ENCODE measurements at regions not wholly inside any gene's neighbourhood (a gene's known extent, or its start where the extent isn't known, plus 50 kb on each side); places are given as distances from the start of the nearest gene placed in this dataset.

- H3K9me3 Mint-ChIP-seq: peaks cover 5% of the 10 kb centered on the region
- no peak for TF ChIP-seq CTCF (IDR thresholded peaks at IDR 0.05)
- no peaks in the 10 kb centered on the region for H3K36me3 Mint-ChIP-seq (ENCODE audit: low read depth)
- no peaks in the 10 kb centered on the region for H3K4me1 Mint-ChIP-seq
- no peak overlapping the region for H3K4me3 Mint-ChIP-seq
- ChIA-PET CTCF (no interaction called here), POLR2A (no interaction called here)
- ATAC-seq (ENCODE audit: low read depth): no peak
- no peak overlapping the region for H3K27ac Mint-ChIP-seq
- intact Hi-C loops (cut with micrococcal nuclease): no loop called here
- no peaks in the 10 kb centered on the region for H3K27me3 Mint-ChIP-seq
- no peak for DNase-seq
These were observed 270.6 kb downstream of the KLF5 start for GRCh38 chr13:73329355-73329754.

GRCh38 chr13:73327579-73327978 is 268.8 kb downstream of the KLF5 start:
- Mint-ChIP-seq H3K27ac (no peak overlapping the region), H3K4me1 (no peaks in the 10 kb centered on the region), H3K9me3 (peaks cover 5% of the 10 kb centered on the region), H3K27me3 (no peaks in the 10 kb centered on the region), H3K36me3 (ENCODE audit: low read depth) (no peaks in the 10 kb centered on the region), H3K4me3 (no peak overlapping the region)
- TF ChIP-seq CTCF (IDR thresholded peaks at IDR 0.05): no peak
- ATAC-seq (ENCODE audit: low read depth) (no peak), DNase-seq (no peak)
- POLR2A ChIA-PET: no interaction called here
- intact Hi-C loops (cut with micrococcal nuclease): no loop called here
- CTCF ChIA-PET: no interaction called here

- ATAC-seq (ENCODE audit: low read depth): no peak
- Mint-ChIP-seq H3K9me3 (peaks cover 3% of the 10 kb centered on the region), H3K36me3 (ENCODE audit: low read depth) (no peaks in the 10 kb centered on the region), H3K4me1 (no peaks in the 10 kb centered on the region), H3K27ac (no peak overlapping the region), H3K27me3 (no peaks in the 10 kb centered on the region), H3K4me3 (no peak overlapping the region)
- intact Hi-C loops (cut with micrococcal nuclease): no loop called here
- no peak for DNase-seq
- ChIA-PET CTCF (no interaction called here), POLR2A (no interaction called here)
- TF ChIP-seq CTCF (IDR thresholded peaks at IDR 0.05): no peak
These were observed 267.1 kb downstream of the KLF5 start for GRCh38 chr13:73325723-73326558.

- TF ChIP-seq CTCF (IDR thresholded peaks at IDR 0.05): no peak
- intact Hi-C loops (cut with micrococcal nuclease): no loop called here
- no peaks in the 10 kb centered on the region for H3K4me1 Mint-ChIP-seq
- ATAC-seq (ENCODE audit: low read depth) (no peak), DNase-seq (no peak)
- POLR2A ChIA-PET: no interaction called here
- H3K36me3 Mint-ChIP-seq (ENCODE audit: low read depth): no peaks in the 10 kb centered on the region
- H3K4me3 Mint-ChIP-seq: no peak overlapping the region
- no peak overlapping the region for H3K27ac Mint-ChIP-seq
- H3K9me3 Mint-ChIP-seq: no peaks in the 10 kb centered on the region
- CTCF ChIA-PET: no interaction called here
- no peaks in the 10 kb centered on the region for H3K27me3 Mint-ChIP-seq
These were observed 266.3 kb downstream of the KLF5 start for GRCh38 chr13:73324842-73325722.

GRCh38 chr13:73323615-73324014 is 264.8 kb downstream of the KLF5 start:
- DNase-seq (no peak), ATAC-seq (ENCODE audit: low read depth) (no peak)
- no peaks in the 10 kb centered on the region for H3K27me3 Mint-ChIP-seq
- intact Hi-C loops (cut with micrococcal nuclease): no loop called here
- ChIA-PET POLR2A (no interaction called here), CTCF (no interaction called here)
- no peaks in the 10 kb centered on the region for H3K9me3 Mint-ChIP-seq
- TF ChIP-seq CTCF (IDR thresholded peaks at IDR 0.05): no peak
- H3K4me3 Mint-ChIP-seq: no peak overlapping the region
- H3K4me1 Mint-ChIP-seq: no peaks in the 10 kb centered on the region
- H3K36me3 Mint-ChIP-seq (ENCODE audit: low read depth): no peaks in the 10 kb centered on the region
- no peak overlapping the region for H3K27ac Mint-ChIP-seq

Data from activated B cell treated with CpG ODN at 0.5 μM for 24 hours (primary cell).